Activated T-cell treated with anti-CD3 and anti-CD28 coated beads for 1 hour (primary cell): ENCODE measurements at regions not wholly inside any gene's neighbourhood (a gene's known extent, or its start where the extent isn't known, plus 50 kb on each side); places are given as distances from the start of the nearest gene placed in this dataset.

Experiments used
- DNase-seq: peaks from one replicate; pipeline ENCODE4 v3.0.0-alpha.2; 2020; ENCODE audit warnings: low read depth

DNA sequence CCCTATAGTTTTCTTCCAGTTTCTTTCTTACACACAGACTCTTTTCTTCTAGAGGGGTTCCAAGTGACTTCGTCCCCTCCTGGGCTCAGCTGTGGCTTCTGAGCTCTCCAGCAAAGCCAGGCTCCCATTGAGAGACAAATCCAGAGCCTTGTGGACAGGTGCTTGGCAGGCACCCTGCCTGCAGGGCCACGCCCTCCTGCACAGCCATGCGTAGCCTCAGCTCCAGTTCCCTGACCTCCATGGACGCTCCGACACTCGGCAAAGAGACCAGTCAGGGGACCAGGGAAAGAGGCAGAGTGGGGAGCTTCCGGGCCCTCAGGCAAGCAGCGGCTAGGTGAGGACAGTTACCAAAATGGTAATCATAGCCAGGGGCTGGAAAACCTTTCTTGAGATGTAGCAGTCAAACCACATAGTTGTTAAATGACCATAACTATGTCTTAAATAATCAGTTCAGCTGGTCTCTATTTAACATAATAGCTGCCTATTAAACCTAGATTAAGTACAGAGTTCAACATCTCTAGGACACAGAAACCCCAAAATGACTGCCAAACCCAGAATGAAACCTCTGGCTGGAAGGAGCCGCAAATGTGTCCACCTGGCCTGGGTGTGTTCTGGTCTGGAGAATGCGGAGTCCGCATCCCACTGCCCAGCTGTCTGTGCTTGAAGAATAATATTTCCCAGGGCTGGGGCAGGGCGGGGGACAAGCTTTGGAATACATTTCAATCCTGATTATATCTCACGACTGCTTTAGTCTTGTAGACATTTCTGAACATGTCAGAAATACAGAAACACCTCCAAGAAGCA, 69.3 kb upstream of the RGMA start:
- DNase-seq = no peak

DNA sequence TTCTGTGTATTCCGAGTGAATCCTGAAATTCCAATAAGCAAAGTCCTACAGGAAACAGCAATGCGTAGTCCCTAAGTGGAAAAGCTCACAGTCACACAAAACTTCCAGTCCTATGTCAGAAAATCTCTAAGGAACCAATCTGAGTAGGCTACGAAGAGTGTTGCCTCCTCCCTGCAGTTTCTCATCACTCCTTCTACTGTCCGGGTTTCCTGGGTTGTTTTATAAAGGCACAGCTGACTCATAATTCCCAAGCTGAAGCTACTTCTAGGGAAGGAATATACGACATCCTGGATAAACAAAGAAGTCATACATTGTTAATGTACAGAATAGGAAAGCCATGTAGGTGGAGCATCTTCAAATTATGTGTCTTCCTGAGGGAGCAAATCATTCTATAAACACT, 65.7 kb upstream of the RGMA start:
- no peak for DNase-seq

DNA sequence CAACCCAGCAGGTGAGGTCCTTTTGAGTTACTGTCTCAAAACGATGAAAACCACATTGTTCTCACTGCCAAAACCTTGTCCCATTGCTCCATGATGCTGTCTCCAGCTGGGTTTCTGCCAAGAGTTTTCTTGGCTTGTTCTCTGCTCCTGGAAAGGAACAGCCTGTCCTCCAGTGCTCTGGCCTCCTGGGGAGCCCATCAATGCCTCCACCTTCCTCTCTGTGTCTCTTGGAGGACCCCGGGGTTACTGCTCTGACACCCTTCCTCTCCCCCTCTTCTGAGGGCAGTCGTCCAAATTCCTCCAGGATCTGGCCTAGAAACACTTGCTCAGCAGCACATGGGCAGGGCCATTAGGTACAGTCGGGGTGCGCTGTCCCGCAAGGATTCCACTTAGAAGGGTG, 63.9 kb upstream of the RGMA start:
- no peak for DNase-seq

DNA sequence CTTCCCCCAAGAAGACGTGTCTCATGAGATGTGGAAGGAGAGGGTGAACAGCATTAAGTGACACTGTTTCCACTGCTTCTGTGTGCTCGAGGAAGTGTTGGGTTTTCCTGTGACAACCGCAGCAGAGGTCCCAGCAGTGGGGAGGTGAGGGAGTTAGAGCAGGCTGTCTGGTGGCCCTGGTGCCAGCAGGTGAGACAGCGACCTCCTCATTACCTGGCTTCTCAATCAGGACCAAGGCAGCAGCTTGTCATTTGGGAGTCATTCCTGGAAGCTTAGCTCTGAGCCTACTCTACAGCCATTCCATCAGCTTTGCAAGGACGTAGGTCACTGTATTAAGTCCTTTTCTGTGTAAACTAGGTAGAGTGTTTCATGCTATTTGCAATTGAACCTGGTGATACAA, 63.3 kb upstream of the RGMA start:
- no peak for DNase-seq

DNA sequence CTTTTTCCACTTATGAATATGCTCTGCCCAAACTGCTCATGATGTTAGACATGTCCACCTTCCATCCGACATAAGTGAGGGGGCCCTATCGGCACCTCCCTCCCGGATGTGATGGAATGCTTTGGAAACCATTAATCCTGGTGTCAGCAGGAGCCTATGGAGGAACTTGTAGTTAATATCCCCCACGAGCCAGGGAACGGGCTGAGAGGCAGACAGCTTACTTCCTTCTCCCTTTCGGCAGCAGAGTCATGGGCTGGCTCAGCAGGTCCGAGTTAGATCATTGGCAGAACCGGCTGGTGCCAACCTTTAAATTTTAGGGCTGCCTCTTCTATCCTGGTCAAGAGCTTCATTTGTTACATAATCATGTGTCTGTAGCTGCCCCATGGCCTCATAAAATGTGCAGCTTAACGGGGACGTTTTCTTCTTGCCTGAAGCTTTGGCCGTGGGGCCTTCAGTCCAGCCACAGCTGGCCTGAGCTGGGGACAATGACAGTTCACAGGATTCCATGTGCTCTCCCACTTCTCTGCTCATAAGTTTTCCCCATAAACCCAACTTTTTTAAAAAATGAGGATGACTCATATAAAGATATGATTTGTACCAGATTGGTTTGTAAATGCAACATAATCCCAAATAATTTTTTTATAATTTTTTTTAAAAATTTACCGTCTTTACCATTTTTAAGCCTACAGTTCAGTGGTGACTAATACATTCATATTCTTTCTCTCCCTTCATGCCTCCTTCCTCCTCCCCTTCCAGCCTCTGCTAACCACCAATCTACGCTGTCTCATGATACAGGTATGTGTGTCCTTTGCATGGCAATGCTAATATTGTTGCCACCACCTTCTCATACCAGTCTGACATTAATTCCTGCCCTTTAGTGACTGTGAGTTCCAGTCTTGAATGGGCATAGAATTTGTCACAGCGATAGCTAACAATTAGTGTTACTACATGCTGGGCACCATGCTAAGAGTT, 62.2 kb upstream of the RGMA start:
- DNase-seq = no peak

DNA sequence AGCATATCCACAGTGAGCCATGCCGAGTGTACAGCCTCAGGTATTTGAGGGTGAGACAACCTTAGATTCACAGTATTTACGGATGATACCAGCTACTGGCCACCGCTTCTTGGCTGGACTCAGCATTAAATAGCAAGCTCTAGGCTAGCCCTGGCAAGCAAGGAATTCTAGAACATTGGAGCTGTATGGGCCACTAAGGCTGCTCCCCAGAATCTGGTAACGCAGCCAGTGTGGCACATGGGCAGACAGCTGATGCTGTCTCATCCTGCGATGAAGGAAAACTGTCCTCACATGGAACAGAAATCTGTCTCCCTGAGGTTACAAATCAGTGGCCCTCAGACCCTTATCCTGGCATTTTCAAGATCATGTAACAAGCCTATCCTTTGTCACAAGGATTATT, 57.6 kb upstream of the RGMA start:
- no peak for DNase-seq

DNA sequence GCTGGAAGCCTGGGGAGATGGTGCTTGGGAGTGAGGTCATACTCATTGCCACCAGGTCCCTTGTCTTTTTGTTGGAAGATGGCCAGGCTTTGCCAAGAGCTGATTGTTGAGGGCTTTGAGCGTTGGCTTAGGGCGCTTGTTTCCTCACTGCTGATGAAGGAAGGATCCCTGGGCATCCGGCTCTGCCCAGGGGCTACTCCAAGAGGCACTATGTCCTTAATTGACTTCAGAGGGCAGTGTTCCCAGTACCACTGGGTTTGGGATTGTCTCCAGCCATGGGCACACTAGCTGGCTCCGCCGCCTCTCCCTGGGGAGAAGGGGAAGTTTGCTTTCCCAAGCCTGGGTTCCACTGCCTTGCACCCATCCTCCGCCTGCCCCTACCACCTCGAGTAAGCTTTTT, 57.2 kb upstream of the RGMA start:
- no peak for DNase-seq

DNA sequence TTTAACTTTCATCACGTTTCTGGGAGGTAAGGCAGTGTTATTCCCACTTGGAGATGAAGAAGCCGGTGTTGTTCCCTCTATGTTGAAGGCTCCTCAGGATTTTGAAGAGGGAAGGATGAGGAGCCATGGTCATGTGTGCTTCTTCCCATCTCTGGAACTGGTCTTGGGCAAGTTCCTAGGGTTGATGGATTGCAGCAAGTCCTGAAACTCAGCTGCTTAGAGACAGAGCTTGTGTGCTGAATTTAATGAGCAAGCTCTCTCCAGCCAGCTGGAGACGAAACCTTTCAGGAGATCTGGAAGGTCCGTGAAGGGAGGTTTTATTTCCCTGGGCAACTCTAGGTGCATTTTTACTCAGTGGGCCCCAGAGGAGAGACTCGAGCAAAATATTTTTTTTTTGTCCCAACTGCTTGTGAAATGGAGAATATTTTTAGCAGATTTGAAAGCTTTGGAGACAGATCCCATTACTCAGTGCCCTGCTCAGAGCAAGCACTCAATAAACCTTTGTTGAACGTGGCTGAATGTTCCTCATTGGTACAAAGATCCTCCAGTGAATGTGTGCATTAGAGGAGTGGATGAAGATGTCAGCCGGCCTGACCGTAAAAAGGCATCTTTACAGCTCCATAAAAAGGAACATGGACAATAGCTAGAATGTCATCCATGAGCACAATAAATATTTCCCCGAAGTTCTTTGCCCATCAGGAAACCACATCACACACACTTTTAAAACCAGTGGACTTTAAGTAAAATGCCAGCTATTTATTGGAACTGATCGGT, 55.6 kb upstream of the RGMA start:
- no peak for DNase-seq

DNA sequence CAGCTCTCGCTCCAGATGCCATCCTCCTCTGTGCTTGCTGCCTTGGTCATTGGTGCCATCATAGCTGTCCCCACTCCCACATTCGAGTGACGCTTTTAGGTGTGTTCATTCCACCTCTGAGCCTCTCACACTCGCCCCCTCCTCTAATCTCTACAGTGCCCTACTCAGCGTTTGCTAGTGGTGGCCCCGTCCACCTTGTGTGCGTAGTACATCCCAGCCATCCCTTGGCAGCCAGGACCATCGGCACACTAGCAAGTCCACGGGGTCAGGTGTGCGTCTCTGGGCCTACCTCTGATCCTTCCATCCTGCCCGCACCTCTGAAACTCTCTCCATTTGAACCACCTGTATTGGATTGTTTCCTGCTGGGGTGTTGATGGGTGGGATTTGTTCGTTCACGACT, 54.2 kb upstream of the RGMA start:
- no peak for DNase-seq

DNA sequence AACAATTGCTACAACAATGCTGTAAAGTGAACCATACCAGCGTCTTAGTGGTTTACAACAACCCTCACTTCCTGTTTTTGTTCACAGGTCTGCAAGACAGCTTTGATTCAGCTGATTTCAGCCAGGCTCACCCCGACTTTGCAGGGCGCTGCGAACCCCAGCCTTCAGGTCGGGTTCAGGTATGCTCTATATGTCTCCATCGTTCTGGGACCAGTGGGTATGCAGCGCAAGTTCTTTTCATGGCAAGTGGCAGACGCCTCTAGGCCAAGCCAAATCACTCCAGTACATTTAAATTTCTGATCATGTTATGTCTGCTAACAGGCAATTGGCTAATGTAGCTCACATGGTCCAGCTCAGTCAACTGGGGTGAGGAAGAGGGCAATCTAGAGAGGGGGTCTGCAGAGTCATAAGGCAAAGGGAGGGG, 52.4 kb upstream of the RGMA start:
- no peak for DNase-seq

DNA sequence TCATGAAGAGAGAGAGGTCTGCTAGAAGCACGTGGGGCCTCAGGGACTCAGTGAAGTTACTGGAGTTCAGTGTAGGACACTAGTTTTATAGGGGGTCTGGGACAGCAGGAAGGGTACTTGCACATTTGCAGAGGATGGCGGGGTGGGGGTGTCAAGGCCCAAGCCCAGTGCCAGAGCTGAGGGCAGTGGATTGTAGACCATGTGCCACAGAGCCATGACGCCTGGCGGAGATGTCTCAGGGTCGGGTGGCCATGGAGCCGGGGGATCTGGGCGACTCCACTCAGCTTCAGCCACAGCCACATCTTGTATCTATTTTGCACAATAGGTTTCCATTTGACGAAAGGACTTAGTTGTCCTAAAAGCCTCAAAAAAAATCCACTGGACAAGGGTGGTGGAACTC, 50.4 kb upstream of the RGMA start:
- DNase-seq = no peak

DNA sequence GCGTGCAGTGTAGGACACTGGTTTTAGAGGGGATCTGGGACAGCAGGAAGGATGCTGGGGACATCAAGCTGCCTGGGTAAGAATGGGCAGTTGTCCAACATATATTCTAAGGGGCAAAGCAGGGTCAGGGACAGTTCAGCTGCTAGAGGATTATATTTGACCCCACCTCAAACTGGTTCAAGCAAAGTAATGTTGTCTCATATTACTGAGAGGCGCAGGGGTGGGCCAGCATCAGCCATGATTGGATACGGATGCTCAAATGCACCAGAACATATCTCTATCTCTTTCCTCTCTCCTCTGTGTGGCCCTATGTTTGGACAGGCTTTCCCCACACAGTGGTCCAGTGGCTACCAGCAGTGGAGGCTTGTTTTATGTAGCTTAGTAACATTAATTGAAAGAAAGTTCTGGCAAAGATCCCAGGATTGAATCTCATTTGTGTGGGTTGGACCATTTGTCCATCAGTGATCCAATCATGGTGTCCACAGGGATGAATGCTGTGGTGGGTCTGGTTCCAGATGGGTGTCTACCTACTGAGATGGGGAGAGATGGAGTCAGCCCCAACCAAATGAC, 49.8 kb upstream of the RGMA start:
- no peak for DNase-seq
